ENCODE measurements at regions not wholly inside any gene's neighbourhood (a gene's known extent, or its start where the extent isn't known, plus 50 kb on each side); places are given as distances from the start of the nearest gene placed in this dataset.

DNA sequence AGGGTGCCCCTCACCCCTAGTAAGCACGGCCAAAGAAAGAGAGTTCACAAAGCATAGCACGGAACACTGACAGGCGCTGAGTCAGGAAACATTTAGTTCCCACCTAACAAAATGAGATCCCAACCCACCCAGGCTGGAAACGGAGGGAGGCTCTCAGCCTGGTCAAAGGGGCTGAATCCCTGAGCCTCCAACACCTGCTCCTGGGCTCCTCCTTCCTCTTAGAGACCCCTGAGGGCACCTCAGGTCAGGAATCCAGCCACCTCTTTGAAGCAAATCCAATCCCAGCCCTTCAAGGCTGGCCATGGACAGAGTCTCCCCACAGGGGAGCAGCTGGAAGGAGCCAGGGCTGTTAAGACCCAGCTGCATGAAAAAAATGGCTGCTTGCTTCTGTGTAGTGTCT, 154.4 kb upstream of the HES1 start:
- peaks cover 4 to 25% (median 12%) of the 10 kb centered on the region in 4 donors for H3K4me1 ChIP-seq
- no peaks in the 10 kb centered on the region for H3K27me3 ChIP-seq
- H3K4me3 ChIP-seq = no peak overlapping the region
- no peak for DNase-seq
- H3K36me3 ChIP-seq = no peaks in the 10 kb centered on the region
- H3K9me3 ChIP-seq = no peaks in the 10 kb centered on the region
- no peak for TF ChIP-seq POLR2AphosphoS5 (IDR thresholded peaks at IDR 0.05)
- peak overlapping the region in 1 of 5 donors; percentile 13 for H3K27ac ChIP-seq
- 78 to 94% (median 92%) methylated on average over 3 to 4 of the region's 4 CpGs for WGBS, 5 donors
- intact Hi-C loops (cut with DNase I; ENCODE audit: low total_unique reads) = no loop called here

DNA sequence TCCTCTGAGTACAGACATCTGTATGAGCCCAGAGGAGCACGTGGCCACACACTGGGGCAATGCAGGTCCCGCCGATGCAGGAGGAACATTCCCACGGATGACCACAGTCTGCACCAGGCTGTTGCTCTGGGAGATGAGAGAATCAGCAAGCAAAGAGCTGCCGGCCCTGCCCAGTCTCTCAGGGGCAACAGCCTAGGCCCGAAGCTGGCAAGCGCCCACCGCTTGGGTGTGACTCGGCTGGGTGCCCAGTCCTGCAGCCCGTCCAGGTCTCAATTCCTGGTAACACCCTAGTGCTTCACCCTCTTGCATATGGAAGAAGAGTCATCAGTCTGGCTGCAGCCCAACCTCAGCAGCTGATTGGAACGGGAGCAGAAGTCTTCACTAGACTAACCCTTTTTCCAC, 153.7 kb upstream of the HES1 start:
- no peaks in the 10 kb centered on the region for H3K36me3 ChIP-seq
- WGBS, 5 donors = 23 to 43% (median 27%) methylated on average over 11 of the region's 11 CpGs
- peaks cover 4 to 30% (median 14%) of the 10 kb centered on the region in 4 donors for H3K4me1 ChIP-seq
- no peak for TF ChIP-seq POLR2A (IDR thresholded peaks at IDR 0.05)
- no peak for TF ChIP-seq EP300 (IDR thresholded peaks at IDR 0.05)
- TF ChIP-seq POLR2AphosphoS5 (IDR thresholded peaks at IDR 0.05) = peak in 2 of 3 donors; percentile 38 to 70
- H3K9me3 ChIP-seq = no peaks in the 10 kb centered on the region
- H3K4me3 ChIP-seq = no peak overlapping the region
- DNase-seq = peak; percentile 62 to 71
- no peaks in the 10 kb centered on the region for H3K27me3 ChIP-seq
- H3K27ac ChIP-seq = peak overlapping the region in 1 of 5 donors; percentile 42
- intact Hi-C loops (cut with DNase I; ENCODE audit: low total_unique reads) = no loop called here

GRCh38 chr3:193983846-193984818, 151.8 kb upstream of the HES1 start:
- Histone ChIP-seq H3K36me3 (no peaks in the 10 kb centered on the region), H3K27ac (peak overlapping the region in 3 of 5 donors; percentile 34 to 51 (median 45)), H3K27me3 (no peaks in the 10 kb centered on the region), H3K4me1 (peaks cover 4 to 35% (median 15%) of the 10 kb centered on the region in 4 donors), H3K9me3 (no peaks in the 10 kb centered on the region), H3K4me3 (no peak overlapping the region)
- 77 to 79% (median 78%) methylated on average over 7 of the region's 7 CpGs for WGBS, 5 donors
- intact Hi-C loops (cut with DNase I; ENCODE audit: low total_unique reads) = no loop called here
- no peak for DNase-seq
- TF ChIP-seq, protein P1, sequence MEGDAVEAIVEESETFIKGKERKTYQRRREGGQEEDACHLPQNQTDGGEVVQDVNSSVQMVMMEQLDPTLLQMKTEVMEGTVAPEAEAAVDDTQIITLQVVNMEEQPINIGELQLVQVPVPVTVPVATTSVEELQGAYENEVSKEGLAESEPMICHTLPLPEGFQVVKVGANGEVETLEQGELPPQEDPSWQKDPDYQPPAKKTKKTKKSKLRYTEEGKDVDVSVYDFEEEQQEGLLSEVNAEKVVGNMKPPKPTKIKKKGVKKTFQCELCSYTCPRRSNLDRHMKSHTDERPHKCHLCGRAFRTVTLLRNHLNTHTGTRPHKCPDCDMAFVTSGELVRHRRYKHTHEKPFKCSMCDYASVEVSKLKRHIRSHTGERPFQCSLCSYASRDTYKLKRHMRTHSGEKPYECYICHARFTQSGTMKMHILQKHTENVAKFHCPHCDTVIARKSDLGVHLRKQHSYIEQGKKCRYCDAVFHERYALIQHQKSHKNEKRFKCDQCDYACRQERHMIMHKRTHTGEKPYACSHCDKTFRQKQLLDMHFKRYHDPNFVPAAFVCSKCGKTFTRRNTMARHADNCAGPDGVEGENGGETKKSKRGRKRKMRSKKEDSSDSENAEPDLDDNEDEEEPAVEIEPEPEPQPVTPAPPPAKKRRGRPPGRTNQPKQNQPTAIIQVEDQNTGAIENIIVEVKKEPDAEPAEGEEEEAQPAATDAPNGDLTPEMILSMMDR (IDR thresholded peaks at IDR 0.05) = no peak
- TF ChIP-seq POLR2AphosphoS5 (IDR thresholded peaks at IDR 0.05) = no peak
- no peak for TF ChIP-seq POLR2A (IDR thresholded peaks at IDR 0.05)
- no peak for TF ChIP-seq EP300 (IDR thresholded peaks at IDR 0.05)

DNA sequence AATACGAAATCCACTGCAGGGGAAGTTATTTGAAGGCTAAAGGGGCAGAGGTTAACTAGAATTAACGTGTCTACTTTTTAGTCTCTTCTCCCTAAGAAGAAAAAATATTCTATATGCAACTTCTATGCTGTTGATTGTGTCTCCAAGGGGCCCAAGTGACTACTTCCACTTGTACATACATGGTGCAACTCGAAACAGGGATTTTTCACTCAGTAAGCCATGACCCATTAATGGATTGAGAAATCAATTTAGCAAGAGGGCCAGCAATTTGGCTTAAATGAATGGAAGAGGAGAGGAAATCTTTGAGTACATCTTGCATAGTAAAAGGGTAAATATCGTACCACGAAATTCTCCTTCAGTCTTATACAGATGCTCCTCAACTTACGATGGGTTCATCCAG, 151.1 kb upstream of the HES1 start:
- Histone ChIP-seq H3K9me3 (no peaks in the 10 kb centered on the region), H3K27me3 (no peaks in the 10 kb centered on the region), H3K27ac (no peak overlapping the region), H3K36me3 (no peaks in the 10 kb centered on the region), H3K4me1 (peaks cover 4 to 35% (median 15%) of the 10 kb centered on the region in 4 donors), H3K4me3 (no peak overlapping the region)
- 79 to 93% (median 85%) methylated on average over 6 of the region's 6 CpGs for WGBS, 5 donors
- DNase-seq = no peak
- intact Hi-C loops (cut with DNase I; ENCODE audit: low total_unique reads) = no loop called here
- no peak for TF ChIP-seq EP300 (IDR thresholded peaks at IDR 0.05)
- TF ChIP-seq, protein P1 (IDR thresholded peaks at IDR 0.05) = no peak
- TF ChIP-seq POLR2AphosphoS5 (IDR thresholded peaks at IDR 0.05) = no peak
- TF ChIP-seq POLR2A (IDR thresholded peaks at IDR 0.05) = no peak

DNA sequence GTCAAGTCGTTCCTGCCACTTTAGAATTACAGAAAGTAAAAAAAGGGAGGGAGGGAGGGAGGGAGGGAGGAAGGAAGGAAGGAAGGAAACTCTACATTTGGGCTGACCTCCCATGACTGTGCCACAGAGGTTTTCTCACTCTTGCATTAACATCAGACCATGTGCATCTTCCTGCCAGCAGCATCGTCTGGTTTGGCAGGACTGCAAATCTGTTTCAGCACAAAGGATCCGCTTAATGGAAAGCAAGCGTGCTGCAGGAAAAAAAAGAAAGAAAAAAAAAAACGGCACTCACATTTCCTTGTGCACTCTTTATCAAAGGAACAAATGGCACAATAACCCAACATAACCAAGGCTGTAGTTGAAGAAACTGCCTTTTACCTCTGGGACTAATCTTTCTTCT, 148.8 kb upstream of the HES1 start:
- no peaks in the 10 kb centered on the region for H3K9me3 ChIP-seq
- WGBS, 5 donors = 11 to 17% (median 16%) methylated on average over 5 of the region's 5 CpGs
- intact Hi-C loops (cut with DNase I; ENCODE audit: low total_unique reads) = no loop called here
- no peaks in the 10 kb centered on the region for H3K36me3 ChIP-seq
- peak in 1 of 2 donors; percentile 66 for DNase-seq
- H3K27ac ChIP-seq = no peak overlapping the region
- H3K4me1 ChIP-seq = peaks cover 4 to 30% (median 10%) of the 10 kb centered on the region in 4 donors
- no peaks in the 10 kb centered on the region for H3K27me3 ChIP-seq
- no peak overlapping the region for H3K4me3 ChIP-seq
- no peak for TF ChIP-seq POLR2AphosphoS5 (IDR thresholded peaks at IDR 0.05)
- TF ChIP-seq, protein P1 (IDR thresholded peaks at IDR 0.05) = no peak
- TF ChIP-seq POLR2A (IDR thresholded peaks at IDR 0.05) = no peak
- TF ChIP-seq EP300 (IDR thresholded peaks at IDR 0.05) = no peak

Data from stomach (tissue), 8 donors.